AG09319 (cell line): ENCODE measurements at regions not wholly inside any gene's neighbourhood (a gene's known extent, or its start where the extent isn't known, plus 50 kb on each side); places are given as distances from the start of the nearest gene placed in this dataset.
A peak's percentile ranks its signal among the peaks of the same experiment; 100 is the strongest.

ENCODE experiments used
- DNase-seq: peaks from one replicate; pipeline ENCODE4 v3.0.0-alpha.2; 2010; ENCODE audit warnings: low read depth; ENCODE audit errors: extremely low read depth
- CTCF ChIP-seq: IDR thresholded peaks from 2 replicates; pipeline ENCODE4 v1.5.1; 2011; ENCODE audit warnings: low read depth, mild to moderate bottlenecking, inconsistent platforms, low read length, moderate library complexity

- no peak for DNase-seq
- no peak for TF ChIP-seq CTCF
These were observed 512.6 kb upstream of the NAALADL2 start for GRCh38 chr3:174346571-174346970.

- no peak for TF ChIP-seq CTCF
- no peak for DNase-seq
These were observed 511.5 kb upstream of the NAALADL2 start for GRCh38 chr3:174347474-174348138.

GRCh38 chr3:174352227-174352626, 506.9 kb upstream of the NAALADL2 start:
- no peak for TF ChIP-seq CTCF
- DNase-seq = no peak

GRCh38 chr3:174355505-174355904, 503.6 kb upstream of the NAALADL2 start:
- no peak for DNase-seq

GRCh38 chr3:174356596-174356995, 502.5 kb upstream of the NAALADL2 start:
- TF ChIP-seq CTCF = no peak
- no peak for DNase-seq

More at GRCh38 chr3:174355505-174355904, 503.6 kb upstream of the NAALADL2 start:
- TF ChIP-seq CTCF = peak; percentile 20

- DNase-seq = no peak
- TF ChIP-seq CTCF = no peak
These were observed 500.9 kb upstream of the NAALADL2 start for GRCh38 chr3:174358252-174358651.

- TF ChIP-seq CTCF = no peak
- DNase-seq = no peak
These were observed 496.6 kb upstream of the NAALADL2 start for GRCh38 chr3:174362556-174362955.
